Panc1 (cell line): ENCODE measurements at regions not wholly inside any gene's neighbourhood (a gene's known extent, or its start where the extent isn't known, plus 50 kb on each side); places are given as distances from the start of the nearest gene placed in this dataset.

Source experiments
- ATAC-seq: fragments of 200-7000 bp; cut with Tn5 transposase; 2 replicates; pipeline ENCODE4 v1.9.1; 2020; ENCODE audit warnings: mild to moderate bottlenecking, moderate library complexity
- BruUV-seq: library from RNA; stranded (reverse); fragments of 400-500 nt; replicated peaks from 2 replicates; lab custom pipeline; 2021; lab: Mats Ljungman, UMichigan
- CTCF ChIA-PET: fragments of 300-600 bp; sonication (Branson Sonifier 250); formaldehyde crosslinking; loops from one replicate; lab custom pipeline; 2022; ENCODE audit warnings: antibody characterized with exemption; lab: Charles Lee
- POLR2A ChIA-PET: fragments of 300-600 bp; sonication (Branson Sonifier 250); formaldehyde crosslinking; loops from one replicate; lab custom pipeline; 2022; ENCODE audit warnings: antibody characterized with exemption; lab: Charles Lee
- DNase-seq: peaks from one replicate; pipeline ENCODE4 v3.0.0-alpha.2; 2010; ENCODE audit warnings: low read depth, low spot score
- H3K27ac ChIP-seq: 2 replicates; pipeline ENCODE4 v1.5.1; 2011; ENCODE audit warnings: mild to moderate bottlenecking, low read length, inconsistent platforms
- H3K27me3 ChIP-seq: fragments of 200-500 bp; sonication (Bioruptor generic); 2 replicates; pipeline ENCODE4 v1.6.0; 2014; ENCODE audit warnings: low read length, inconsistent platforms; ENCODE audit not compliant: control insufficient read depth, insufficient read depth
- H3K36me3 ChIP-seq: fragments of 200-500 bp; sonication (Bioruptor generic); 2 replicates; pipeline ENCODE4 v1.5.1; 2014; ENCODE audit warnings: inconsistent platforms, mild to moderate bottlenecking, low read length, moderate library complexity; ENCODE audit not compliant: control insufficient read depth, insufficient read depth
- H3K4me1 ChIP-seq: 2 replicates; pipeline ENCODE4 v1.5.1; 2011; ENCODE audit warnings: inconsistent platforms, mild to moderate bottlenecking, low read length, moderate library complexity; ENCODE audit not compliant: control insufficient read depth, insufficient read depth
- H3K4me3 ChIP-seq, 2 experiments: 2 replicates each; pipeline ENCODE4 v1.5.1; 2011 to 2012; ENCODE audit warnings: low read depth in 2 of 2, low read length in 2 of 2, mild to moderate bottlenecking in 2 of 2, inconsistent platforms in 1 of 2, moderate library complexity in 1 of 2
- H3K9me3 ChIP-seq: fragments of 200-500 bp; sonication (Bioruptor generic); 2 replicates; pipeline ENCODE4 v1.5.1; 2014; ENCODE audit warnings: low read depth, mild to moderate bottlenecking, inconsistent platforms, low read length, moderate library complexity; ENCODE audit not compliant: control insufficient read depth, insufficient read depth
- POLR2AphosphoS5 ChIP-seq: IDR thresholded peaks from 2 replicates; pipeline ENCODE4 v1.6.1; 2012; ENCODE audit warnings: mild to moderate bottlenecking, low read depth, low read length, moderate library complexity
- REST ChIP-seq, 2 experiments: IDR thresholded peaks; 2 replicates each; pipeline ENCODE4 v1.6.1; 2011 to 2012; ENCODE audit warnings: low read depth in 2 of 2, control low read depth in 1 of 2, low read length in 1 of 2, mild to moderate bottlenecking in 1 of 2, moderate library complexity in 1 of 2; ENCODE audit not compliant: insufficient read depth in 1 of 2
- SIN3A ChIP-seq: IDR thresholded peaks from 2 replicates; pipeline ENCODE4 v1.6.1; 2012; ENCODE audit warnings: low read depth, mild to moderate bottlenecking, low read length, moderate library complexity, borderline replicate concordance; ENCODE audit not compliant: insufficient read depth
- TCF7L2 ChIP-seq: IDR thresholded peaks from 2 replicates; pipeline ENCODE4 v1.6.1; 2011; ENCODE audit warnings: mild to moderate bottlenecking, low read depth, low read length, inconsistent platforms
- in situ Hi-C: cut with HindIII; loops from 2 replicates; pipeline ENCODE4 v1.10.0; 2016; ENCODE audit warnings: low sequenced_read_pairs, low pct_unique_long_range_greater_than_20kb
- intact Hi-C: fragments of 100-400 bp; cut with micrococcal nuclease; formaldehyde crosslinking; loops from one replicate; pipeline ENCODE4 v1.10.0; 2022; ENCODE audit not compliant: unreplicated experiment
- TF ChIP-seq, protein P1 (sequence below): fragments of 450-650 bp; IDR thresholded peaks from 2 replicates; pipeline ENCODE4 v1.5.1; 2017; ENCODE audit warnings: mild to moderate bottlenecking

GRCh38 chr13:109336730-109337129 is 449.7 kb downstream of the IRS2 start:
- no peak for ATAC-seq
- H3K27ac ChIP-seq = no peak overlapping the region
- CTCF ChIA-PET = no interaction called here
- no peak overlapping the region for H3K4me3 ChIP-seq
- intact Hi-C loops = no loop called here
- POLR2A ChIA-PET = no interaction called here
- TF ChIP-seq, protein P1, sequence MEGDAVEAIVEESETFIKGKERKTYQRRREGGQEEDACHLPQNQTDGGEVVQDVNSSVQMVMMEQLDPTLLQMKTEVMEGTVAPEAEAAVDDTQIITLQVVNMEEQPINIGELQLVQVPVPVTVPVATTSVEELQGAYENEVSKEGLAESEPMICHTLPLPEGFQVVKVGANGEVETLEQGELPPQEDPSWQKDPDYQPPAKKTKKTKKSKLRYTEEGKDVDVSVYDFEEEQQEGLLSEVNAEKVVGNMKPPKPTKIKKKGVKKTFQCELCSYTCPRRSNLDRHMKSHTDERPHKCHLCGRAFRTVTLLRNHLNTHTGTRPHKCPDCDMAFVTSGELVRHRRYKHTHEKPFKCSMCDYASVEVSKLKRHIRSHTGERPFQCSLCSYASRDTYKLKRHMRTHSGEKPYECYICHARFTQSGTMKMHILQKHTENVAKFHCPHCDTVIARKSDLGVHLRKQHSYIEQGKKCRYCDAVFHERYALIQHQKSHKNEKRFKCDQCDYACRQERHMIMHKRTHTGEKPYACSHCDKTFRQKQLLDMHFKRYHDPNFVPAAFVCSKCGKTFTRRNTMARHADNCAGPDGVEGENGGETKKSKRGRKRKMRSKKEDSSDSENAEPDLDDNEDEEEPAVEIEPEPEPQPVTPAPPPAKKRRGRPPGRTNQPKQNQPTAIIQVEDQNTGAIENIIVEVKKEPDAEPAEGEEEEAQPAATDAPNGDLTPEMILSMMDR = no peak
- TF ChIP-seq POLR2AphosphoS5 (no peak), REST (IDR thresholded peaks at IDR 0.05; ENCODE audit: insufficient read depth in 1 of 2, low read depth in 2 of 2, low read length in 1 of 2) (no peak), TCF7L2 (no peak), SIN3A (no peak)
- no peaks in the 10 kb centered on the region for H3K27me3 ChIP-seq
- no peaks in the 10 kb centered on the region for H3K36me3 ChIP-seq
- in situ Hi-C loops = no loop called here
- DNase-seq = no peak
- no peaks in the 10 kb centered on the region for H3K9me3 ChIP-seq
- BruUV-seq = no TSS peak
- no peaks in the 10 kb centered on the region for H3K4me1 ChIP-seq

GRCh38 chr13:109333893-109334651 is 452.3 kb downstream of the IRS2 start:
- Histone ChIP-seq H3K27me3 (no peaks in the 10 kb centered on the region), H3K9me3 (no peaks in the 10 kb centered on the region), H3K4me1 (no peaks in the 10 kb centered on the region), H3K4me3 (no peak overlapping the region), H3K27ac (no peak overlapping the region), H3K36me3 (no peaks in the 10 kb centered on the region)
- CTCF ChIA-PET = no interaction called here
- BruUV-seq = no TSS peak
- intact Hi-C loops = no loop called here
- DNase-seq (no peak), ATAC-seq (no peak)
- TF ChIP-seq, protein P1 = no peak
- no peak for TF ChIP-seq SIN3A
- no peak for TF ChIP-seq REST (IDR thresholded peaks at IDR 0.05; ENCODE audit: insufficient read depth in 1 of 2, low read depth in 2 of 2, low read length in 1 of 2)
- no peak for TF ChIP-seq TCF7L2
- TF ChIP-seq POLR2AphosphoS5 = no peak
- in situ Hi-C loops = no loop called here
- POLR2A ChIA-PET = no interaction called here
